ENCODE measurements at regions not wholly inside any gene's neighbourhood (a gene's known extent, or its start where the extent isn't known, plus 50 kb on each side); places are given as distances from the start of the nearest gene placed in this dataset.

GRCh38 chr3:115270849-115271248 lies 123.8 kb upstream of the ZBTB20 start:
- no peak overlapping the region for H2BK12ac ChIP-seq (ENCODE audit: insufficient read length, low read depth, low read length)
- no peak overlapping the region for H4K5ac ChIP-seq (ENCODE audit: insufficient read length, low read depth, low read length)
- H3K4me1 ChIP-seq (ENCODE audit: insufficient read depth, low read length) = no peaks in the 10 kb centered on the region
- no peak overlapping the region for H2BK5ac ChIP-seq (ENCODE audit: insufficient read length, low read length)
- H3K79me2 ChIP-seq (ENCODE audit: insufficient read depth, low read length) = no peaks in the 10 kb centered on the region
- no peaks in the 10 kb centered on the region; a peak in 2 of 5 replicates for H3K9me3 Mint-ChIP-seq
- no peak overlapping the region for H2AK5ac ChIP-seq (ENCODE audit: insufficient read length, low read length)
- H2BK20ac ChIP-seq (ENCODE audit: low read depth, low read length, poor library complexity, severe bottlenecking) = no peak overlapping the region
- no peak overlapping the region for H2AFZ ChIP-seq (ENCODE audit: low read length)
- TF ChIP-seq CTCF (conservative IDR thresholded peaks at IDR 0.05) = no peak
- no peak overlapping the region for H3T11ph ChIP-seq (ENCODE audit: low read length)
- H4K20me1 ChIP-seq (ENCODE audit: control insufficient read depth, insufficient read depth, insufficient read length) = no peaks in the 10 kb centered on the region
- no peak overlapping the region for H4K91ac ChIP-seq (ENCODE audit: insufficient read length, low read depth, low read length)
- H3K9ac ChIP-seq (ENCODE audit: extremely low read depth, insufficient read length, low read length) = no peak overlapping the region
- no peak overlapping the region for H3K27ac Mint-ChIP-seq
- no peaks in the 10 kb centered on the region for H3K27me3 Mint-ChIP-seq (ENCODE audit: low read depth)
- H2BK120ac ChIP-seq (ENCODE audit: low read depth, low read length, poor library complexity, severe bottlenecking) = no peak overlapping the region
- no peak for DNase-seq
- no peak overlapping the region for H3K4ac ChIP-seq (ENCODE audit: low read depth, low read length)
- no peak overlapping the region for H3K14ac ChIP-seq (ENCODE audit: insufficient read depth, low read length)
- no CpG with 5 or more reads among the region's 2 CpGs for WGBS (ENCODE audit: extremely low coverage, insufficient read length, low lambda C conversion rate)
- no peak overlapping the region for H4K8ac ChIP-seq (replicated peaks; ENCODE audit: insufficient read length, low read depth, low read length)
- H3K4me1 Mint-ChIP-seq = peaks cover 0 to 4% of the 10 kb centered on the region in 2 experiments; a peak in 1 of 4 replicates
- no peaks in the 10 kb centered on the region for H3K36me3 Mint-ChIP-seq (ENCODE audit: insufficient read depth in 1 of 3, low read depth in 3 of 3)
- H3K56ac ChIP-seq (ENCODE audit: insufficient read length, low read depth, low read length) = no peak overlapping the region
- H3K23ac ChIP-seq (ENCODE audit: insufficient read length, low read depth, low read length) = no peak overlapping the region
- no peak overlapping the region for H3K27ac ChIP-seq (ENCODE audit: insufficient read length, low read depth, low read length)
- no peak overlapping the region for H3K18ac ChIP-seq (ENCODE audit: insufficient read length, low read depth, low read length)
- no peak overlapping the region for H3K4me3 Mint-ChIP-seq
- no peak overlapping the region for H3K4me2 ChIP-seq (ENCODE audit: insufficient read depth, insufficient read length, low read length)
- H3K9me3 ChIP-seq (ENCODE audit: control insufficient read depth, low read depth, low read length) = no peaks in the 10 kb centered on the region
- H3K79me1 ChIP-seq (ENCODE audit: insufficient read depth, low read depth, low read length, poor library complexity, severe bottlenecking) = no peaks in the 10 kb centered on the region
- no peaks in the 10 kb centered on the region for H3K27me3 ChIP-seq (ENCODE audit: insufficient read depth, low read length)
- H2BK15ac ChIP-seq (ENCODE audit: low read depth, low read length) = no peak overlapping the region
- no peaks in the 10 kb centered on the region for H3K23me2 ChIP-seq (ENCODE audit: insufficient read length, low read depth, low read length, poor library complexity, severe bottlenecking)

Measured in H9 (cell line).